DOHH2 (cell line): ENCODE measurements at regions not wholly inside any gene's neighbourhood (a gene's known extent, or its start where the extent isn't known, plus 50 kb on each side); places are given as distances from the start of the nearest gene placed in this dataset.

ENCODE experiments used
- H3F3A ChIP-seq: fragments of 200-600 bp; sonication (generic), shearing (Covaris generic); 2 replicates; pipeline ENCODE4 v1.6.0; 2016; ENCODE audit warnings: antibody characterized with exemption, mild to moderate bottlenecking; ENCODE audit not compliant: control insufficient read depth, insufficient read depth
- H3K27ac ChIP-seq: fragments of 200-600 bp; sonication (generic); 2 replicates; pipeline ENCODE4 v1.5.1; 2014; ENCODE audit warnings: low read depth, mild to moderate bottlenecking, low read length, moderate library complexity
- H3K27me3 ChIP-seq: fragments of 200-600 bp; sonication (generic); 2 replicates; pipeline ENCODE4 v1.6.1; 2014; ENCODE audit warnings: mild to moderate bottlenecking, low read length, mixed read lengths; ENCODE audit not compliant: control insufficient read depth
- H3K36me3 ChIP-seq: fragments of 200-600 bp; sonication (generic); 2 replicates; pipeline ENCODE4 v1.6.1; 2014; ENCODE audit warnings: mild to moderate bottlenecking, low read length, moderate library complexity, mixed read lengths; ENCODE audit not compliant: control insufficient read depth
- H3K4me1 ChIP-seq: fragments of 200-600 bp; sonication (generic); 2 replicates; pipeline ENCODE4 v1.6.1; 2014; ENCODE audit warnings: mild to moderate bottlenecking, low read length, mixed read lengths; ENCODE audit not compliant: control insufficient read depth
- H3K4me2 ChIP-seq: fragments of 200-600 bp; sonication (generic); 2 replicates; pipeline ENCODE4 v1.6.0; 2014; ENCODE audit warnings: mild to moderate bottlenecking, low read length, moderate library complexity
- H3K4me3 ChIP-seq: fragments of 200-600 bp; sonication (generic); 2 replicates; pipeline ENCODE4 v1.5.1; 2014; ENCODE audit warnings: mild to moderate bottlenecking, low read length, mixed read lengths
- H3K79me2 ChIP-seq: fragments of 200-600 bp; sonication (generic); 2 replicates; pipeline ENCODE4 v1.6.1; 2014; ENCODE audit warnings: mild to moderate bottlenecking, low read length, mixed read lengths; ENCODE audit not compliant: control insufficient read depth
- H3K9me2 ChIP-seq: fragments of 200-600 bp; sonication (generic); replicated peaks from 2 replicates; pipeline ENCODE4 v1.6.1; 2014; ENCODE audit warnings: mild to moderate bottlenecking, low read length, mixed read lengths; ENCODE audit not compliant: control insufficient read depth
- H3K9me3 ChIP-seq: fragments of 200-600 bp; sonication (generic); 2 replicates; pipeline ENCODE4 v1.6.1; 2014; ENCODE audit warnings: antibody characterized with exemption, low read length, mixed read lengths; ENCODE audit not compliant: control insufficient read depth, insufficient read depth
- H4K20me1 ChIP-seq: fragments of 200-600 bp; sonication (generic); 2 replicates; pipeline ENCODE4 v1.6.0; 2014; ENCODE audit warnings: low read depth, mild to moderate bottlenecking, antibody characterized with exemption, low read length, moderate library complexity; ENCODE audit not compliant: control insufficient read depth, insufficient read depth
- CTCF ChIP-seq: fragments of 200-600 bp; sonication (generic); IDR thresholded peaks from one replicate; pipeline ENCODE4 v1.5.1; 2014; ENCODE audit warnings: antibody characterized with exemption, mild to moderate bottlenecking, low read depth, low read length; ENCODE audit not compliant: poor library complexity, severe bottlenecking
- EZH2phosphoT487 ChIP-seq: fragments of 200-600 bp; sonication (generic); IDR thresholded peaks from 2 replicates; pipeline ENCODE4 v1.6.1; 2017; ENCODE audit warnings: borderline replicate concordance, mild to moderate bottlenecking, antibody characterized with exemption, low read length, moderate library complexity, mixed read lengths

- Histone ChIP-seq H3K27ac (no peak overlapping the region), H3K9me2 (no peaks in the 10 kb centered on the region), H3K36me3 (no peaks in the 10 kb centered on the region), H3K4me1 (no peaks in the 10 kb centered on the region), H4K20me1 (no peaks in the 10 kb centered on the region), H3K27me3 (no peaks in the 10 kb centered on the region), H3K79me2 (no peaks in the 10 kb centered on the region), H3K4me2 (no peak overlapping the region), H3K9me3 (no peaks in the 10 kb centered on the region), H3F3A (no peaks in the 10 kb centered on the region), H3K4me3 (no peak overlapping the region)
- TF ChIP-seq CTCF (no peak), EZH2phosphoT487 (no peak)
Observed at GRCh38 chr4:12203945-12204344, 775.3 kb upstream of the HS3ST1 start.

GRCh38 chr4:12200226-12200625 is 771.5 kb upstream of the HS3ST1 start:
- H3K36me3 ChIP-seq = no peaks in the 10 kb centered on the region
- no peaks in the 10 kb centered on the region for H3K27me3 ChIP-seq
- H4K20me1 ChIP-seq = no peaks in the 10 kb centered on the region
- H3K4me1 ChIP-seq = no peaks in the 10 kb centered on the region
- H3K79me2 ChIP-seq = no peaks in the 10 kb centered on the region
- no peak overlapping the region for H3K4me3 ChIP-seq
- H3K9me3 ChIP-seq = no peaks in the 10 kb centered on the region
- H3K4me2 ChIP-seq = no peak overlapping the region
- no peak for TF ChIP-seq CTCF
- no peak for TF ChIP-seq EZH2phosphoT487
- H3K27ac ChIP-seq = no peak overlapping the region
- H3K9me2 ChIP-seq = no peaks in the 10 kb centered on the region
- H3F3A ChIP-seq = no peaks in the 10 kb centered on the region

GRCh38 chr4:12186526-12186925 is 757.8 kb upstream of the HS3ST1 start:
- no peaks in the 10 kb centered on the region for H3F3A ChIP-seq
- no peak overlapping the region for H3K4me2 ChIP-seq
- no peaks in the 10 kb centered on the region for H3K27me3 ChIP-seq
- H3K9me3 ChIP-seq = no peaks in the 10 kb centered on the region
- H3K36me3 ChIP-seq = no peaks in the 10 kb centered on the region
- H3K27ac ChIP-seq = no peak overlapping the region
- TF ChIP-seq CTCF (no peak), EZH2phosphoT487 (no peak)
- no peaks in the 10 kb centered on the region for H3K9me2 ChIP-seq
- no peaks in the 10 kb centered on the region for H3K79me2 ChIP-seq
- H3K4me3 ChIP-seq = no peak overlapping the region
- no peaks in the 10 kb centered on the region for H4K20me1 ChIP-seq
- H3K4me1 ChIP-seq = no peaks in the 10 kb centered on the region
